HG03558 (cell line): ENCODE measurements at regions not wholly inside any gene's neighbourhood (a gene's known extent, or its start where the extent isn't known, plus 50 kb on each side); places are given as distances from the start of the nearest gene placed in this dataset.

Experiments used
- ATAC-seq: cut with Tn5 transposase; IDR thresholded peaks from one replicate; pipeline ENCODE4 v1.9.1; 2021; ENCODE audit warnings: moderate number of reproducible peaks; ENCODE audit not compliant: unreplicated experiment; ENCODE audit errors: extremely low read depth

- ATAC-seq: no peak
Observed at GRCh38 chr10:29176845-29177832, 111.7 kb upstream of the LYZL1 start.

GRCh38 chr10:29181936-29182335 is 106.9 kb upstream of the LYZL1 start:
- ATAC-seq: no peak

DNA sequence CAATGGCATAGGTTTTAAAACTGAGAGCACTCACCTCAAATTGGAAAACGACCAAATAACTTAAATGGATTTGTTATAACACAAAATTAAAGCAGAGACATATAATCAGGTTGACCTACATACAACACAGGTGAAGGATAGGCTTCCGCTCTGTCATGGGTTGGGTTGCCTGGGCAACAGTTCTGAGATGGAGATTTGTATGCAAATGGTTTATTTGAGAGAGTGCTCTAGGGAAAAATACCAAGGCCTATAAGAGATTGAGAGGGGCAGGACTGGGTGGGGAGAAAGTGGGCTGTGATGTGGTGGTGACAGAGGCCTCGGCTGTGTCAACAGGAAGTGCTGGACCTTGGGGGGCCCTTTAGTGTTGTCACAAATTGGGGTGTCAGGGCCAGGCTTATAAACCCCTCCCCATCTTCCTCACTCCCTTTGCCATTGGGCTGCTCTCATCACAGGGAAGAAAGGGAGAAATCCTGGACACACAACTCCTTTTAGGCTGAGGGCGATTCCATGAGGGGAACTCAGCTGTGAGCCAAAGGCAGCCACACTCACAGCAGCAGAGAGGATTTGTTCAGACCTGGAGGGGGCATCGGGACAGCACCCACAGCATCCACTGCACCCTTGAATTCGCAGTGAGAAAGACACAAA is 105.4 kb upstream of the LYZL1 start:
- ATAC-seq: no peak

DNA sequence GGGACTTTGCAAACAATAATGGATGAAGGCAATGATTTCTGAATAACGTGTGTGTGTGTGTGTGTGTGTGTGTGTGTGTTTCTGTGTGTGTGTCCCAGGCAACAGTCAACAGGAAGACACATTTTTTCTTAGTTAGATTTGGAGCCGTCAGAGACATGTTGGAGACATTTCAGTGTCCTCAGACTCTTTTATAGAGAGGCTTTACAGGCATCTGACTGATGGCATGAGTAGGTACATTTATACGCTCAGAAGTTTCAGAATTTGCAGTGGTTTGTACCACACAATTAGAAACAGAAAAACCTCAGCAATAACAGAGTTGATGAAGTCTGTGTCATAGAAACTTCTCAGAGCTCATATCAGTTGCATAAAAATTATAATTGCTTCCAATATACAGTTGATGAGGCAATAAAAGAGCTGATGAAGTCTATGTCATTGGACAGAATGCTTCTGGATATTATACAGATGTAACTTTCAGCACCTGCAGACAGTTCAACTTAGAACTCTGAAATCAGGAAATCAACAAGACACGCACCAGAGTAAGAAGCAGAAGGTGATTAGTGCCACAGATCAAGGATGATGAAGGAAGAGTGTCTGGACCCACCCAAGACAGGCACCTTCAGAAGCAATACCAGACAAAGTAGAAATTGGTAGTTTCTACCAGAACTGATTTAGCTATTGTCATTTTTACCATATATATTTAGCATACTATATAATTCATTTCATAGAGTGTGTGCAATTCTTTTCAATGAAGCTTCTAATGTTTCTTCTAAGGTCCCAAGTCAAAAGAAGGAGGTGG is 104.5 kb upstream of the LYZL1 start:
- ATAC-seq: no peak

- no peak for ATAC-seq
Observed at GRCh38 chr10:29185050-29185449, 103.8 kb upstream of the LYZL1 start.

GRCh38 chr10:29186221-29186620 is 102.6 kb upstream of the LYZL1 start:
- no peak for ATAC-seq

GRCh38 chr10:29189256-29189655 is 99.6 kb upstream of the LYZL1 start:
- ATAC-seq: no peak

DNA sequence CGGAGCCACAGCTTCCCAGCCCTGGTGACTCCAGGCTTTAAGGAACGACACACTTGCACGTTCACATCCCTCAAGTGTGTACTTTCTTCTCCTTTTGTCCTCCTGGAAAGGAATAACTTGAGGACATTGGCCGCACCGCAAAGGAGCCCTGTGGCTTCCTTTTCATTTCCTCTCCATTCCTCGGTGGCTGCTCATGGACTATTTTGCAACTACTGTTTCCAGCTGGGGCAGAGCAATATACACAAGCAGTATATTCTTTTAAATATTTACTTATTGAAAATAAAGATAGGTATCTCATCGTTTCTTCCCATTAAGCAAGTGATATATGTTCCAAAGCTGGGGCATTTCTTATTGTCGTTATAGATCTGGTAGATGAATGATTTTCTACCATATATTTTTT is 97.2 kb upstream of the LYZL1 start:
- no peak for ATAC-seq

DNA sequence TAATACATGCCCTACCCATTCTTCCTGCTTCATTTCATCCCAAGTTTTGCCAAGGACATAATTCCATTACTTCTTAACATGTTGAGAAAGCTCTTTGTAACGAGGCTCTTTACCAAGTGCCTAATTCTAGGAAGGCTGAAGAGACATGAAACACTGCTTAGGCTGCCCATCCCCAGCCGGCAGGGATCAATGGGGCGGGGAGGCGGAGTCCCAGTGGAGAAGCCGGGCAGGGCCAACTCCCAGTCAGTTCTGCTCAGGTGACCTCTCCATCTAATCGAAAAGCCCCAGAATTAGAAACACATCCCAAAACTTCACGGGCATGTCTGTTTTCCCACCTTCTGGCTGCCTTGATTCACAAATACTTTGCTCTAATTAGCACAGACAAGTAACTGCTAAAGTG is 89.5 kb upstream of the LYZL1 start:
- no peak for ATAC-seq

DNA sequence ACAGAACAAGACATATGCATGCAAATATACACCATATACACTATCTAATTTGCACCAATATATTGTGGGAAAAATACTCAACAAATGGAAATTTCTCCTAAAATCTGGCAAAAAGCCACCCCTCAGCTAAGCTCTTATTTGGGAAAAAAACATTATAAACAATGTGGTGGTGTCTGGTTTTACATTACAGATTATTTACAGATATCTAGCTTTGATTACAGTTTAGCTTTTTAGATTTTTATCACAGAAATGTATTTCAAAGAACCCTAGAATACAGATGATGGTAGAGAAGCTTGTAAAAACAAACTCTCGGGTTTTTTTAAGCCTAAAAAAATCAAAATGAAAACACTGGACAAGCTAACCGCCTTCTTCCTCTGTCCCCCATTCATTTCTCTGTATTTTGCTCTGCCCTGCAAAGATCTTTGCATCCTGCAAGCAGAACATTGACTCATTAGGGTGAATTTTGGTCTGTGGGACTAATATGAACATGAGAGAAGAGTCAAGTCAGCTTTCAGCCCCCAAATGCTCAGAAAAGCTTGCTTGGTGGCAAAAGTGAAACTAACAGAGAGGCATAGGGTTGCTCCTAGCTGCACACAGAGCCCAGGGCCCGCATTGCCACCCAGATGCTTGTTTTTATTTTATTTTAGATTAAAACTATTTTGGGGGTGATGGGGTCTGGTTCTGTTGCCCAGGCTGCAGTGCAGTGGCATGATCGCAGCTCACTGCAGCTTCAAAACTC is 88.8 kb upstream of the LYZL1 start:
- no peak for ATAC-seq

DNA sequence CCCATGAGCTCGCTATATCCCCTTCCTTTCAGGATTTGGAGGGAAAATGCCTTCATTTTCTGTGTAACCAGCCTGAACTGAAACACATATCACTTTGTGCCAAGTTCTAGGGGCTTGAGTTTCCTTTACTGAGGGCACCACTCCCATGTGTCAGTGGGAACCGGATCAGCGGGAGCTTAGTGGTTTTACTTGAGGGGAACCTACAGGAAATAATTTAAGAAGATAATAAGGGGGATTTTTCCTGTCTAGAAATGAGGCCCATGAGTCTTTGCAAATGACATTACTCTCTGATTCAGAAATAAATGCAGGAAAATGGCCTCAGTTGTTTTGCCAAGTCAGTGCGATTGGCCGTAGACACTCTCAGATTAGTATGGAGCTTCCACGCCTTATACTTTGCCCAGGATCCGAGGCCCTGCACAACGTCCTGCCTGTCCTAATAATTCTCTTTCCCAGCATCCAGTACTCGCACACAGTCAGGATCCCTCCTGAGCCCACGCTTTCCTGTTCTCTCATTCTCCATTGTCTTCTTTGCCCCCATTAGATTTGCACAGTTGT is 86.4 kb upstream of the LYZL1 start:
- ATAC-seq: no peak

- no peak for ATAC-seq
Observed at GRCh38 chr10:29203432-29203831, 85.4 kb upstream of the LYZL1 start.

DNA sequence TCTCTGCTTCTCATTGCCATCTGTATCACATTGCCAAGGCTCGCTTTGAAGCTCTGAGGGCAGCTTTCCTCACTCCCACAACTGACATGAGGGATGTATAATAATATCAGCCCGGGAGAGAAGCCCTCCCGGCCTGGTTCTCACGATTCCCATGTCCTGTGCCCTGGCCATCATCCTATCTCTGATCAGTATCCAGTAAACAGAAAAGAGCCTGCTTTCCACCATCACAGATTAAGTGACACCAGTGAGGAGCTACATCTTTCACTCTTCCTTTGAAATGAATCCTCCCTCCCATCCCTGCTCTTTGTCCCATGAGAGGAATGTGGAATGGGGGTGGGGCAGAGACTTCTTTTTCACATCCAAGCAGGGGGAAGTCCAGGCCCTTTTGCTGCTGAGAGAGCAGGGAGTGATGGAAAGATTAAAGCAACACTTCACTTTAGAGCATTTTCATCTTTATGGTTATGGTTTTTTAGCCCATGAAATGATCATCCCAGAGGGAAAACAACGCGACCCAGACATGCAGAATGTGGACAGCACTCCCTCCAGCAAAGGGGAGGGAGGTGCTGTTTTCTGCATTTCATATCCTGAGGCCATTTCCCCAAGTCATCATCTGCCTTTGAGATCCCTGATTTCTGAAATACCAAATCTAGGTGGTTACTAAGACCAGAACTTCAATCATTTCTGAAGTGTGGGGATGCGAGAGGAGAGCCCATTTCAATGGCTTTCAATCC is 84.6 kb upstream of the LYZL1 start:
- ATAC-seq: no peak

GRCh38 chr10:29205787-29206186 is 83.1 kb upstream of the LYZL1 start:
- no peak for ATAC-seq

DNA sequence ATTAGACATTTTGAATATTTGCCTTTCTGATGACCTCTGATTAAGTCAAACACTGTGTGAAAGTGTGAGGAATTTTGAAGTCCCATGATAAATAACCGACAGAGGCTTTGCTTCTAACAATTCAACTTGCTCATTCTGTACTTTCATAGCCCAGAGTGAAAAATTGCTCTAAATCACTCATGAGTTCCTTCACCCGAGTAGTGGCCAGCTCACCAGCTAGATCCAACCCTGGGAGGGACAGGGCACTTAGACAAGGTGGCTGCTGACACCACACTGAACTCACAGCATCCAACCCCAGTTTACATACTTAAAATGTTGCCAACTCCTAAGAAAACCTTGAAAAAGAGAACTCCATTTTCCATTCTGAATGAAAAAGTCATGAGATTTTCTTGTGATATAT is 80.0 kb upstream of the LYZL1 start:
- ATAC-seq: no peak

GRCh38 chr10:29209830-29210229 is 79.0 kb upstream of the LYZL1 start:
- no peak for ATAC-seq

GRCh38 chr10:29210266-29210868 is 78.5 kb upstream of the LYZL1 start:
- ATAC-seq: no peak

DNA sequence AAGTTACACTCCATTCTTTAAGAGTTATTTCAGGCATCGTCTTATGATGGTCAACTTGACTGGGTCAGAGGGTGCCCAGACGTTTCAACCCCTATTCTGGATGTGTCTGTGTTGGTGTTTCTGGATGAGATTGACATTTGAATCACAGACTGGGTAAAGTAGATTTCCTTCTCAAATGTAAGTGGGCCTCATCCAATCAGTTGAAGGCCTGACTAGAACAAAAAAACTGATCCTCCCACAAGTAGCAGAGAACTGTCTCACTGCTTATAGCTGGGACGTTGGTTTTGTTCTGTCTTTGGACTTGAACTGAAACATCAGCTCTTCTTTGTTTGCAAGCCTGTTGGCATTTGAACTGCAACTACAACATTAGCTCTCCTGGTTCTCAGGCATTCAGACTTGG is 76.3 kb upstream of the LYZL1 start:
- ATAC-seq: no peak

- ATAC-seq: no peak
Observed at GRCh38 chr10:29214551-29214950, 74.3 kb upstream of the LYZL1 start.
